ENCODE measurements at regions not wholly inside any gene's neighbourhood (a gene's known extent, or its start where the extent isn't known, plus 50 kb on each side); places are given as distances from the start of the nearest gene placed in this dataset.
A peak's percentile ranks its signal among the peaks of the same experiment; 100 is the strongest.

DNA sequence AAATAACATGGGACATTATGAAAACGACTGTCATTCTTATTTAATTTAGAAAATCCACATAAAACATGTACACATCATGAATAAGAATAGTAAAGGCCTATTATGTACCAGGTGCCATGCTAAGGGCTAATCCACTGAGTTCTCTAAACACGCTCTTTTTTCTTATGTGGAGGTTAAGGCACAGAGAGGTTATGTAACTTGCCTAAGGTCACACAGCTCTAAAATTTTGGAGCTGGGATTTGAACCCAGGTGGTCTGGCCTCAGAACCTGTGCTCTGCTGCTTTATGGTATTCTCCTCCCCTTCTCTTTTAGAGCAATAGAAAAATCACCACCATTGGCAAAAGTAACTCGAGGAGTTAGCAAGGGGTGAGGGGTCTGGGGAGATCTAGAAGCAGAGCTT lies 156.9 kb upstream of the ZNF536 start:
- RAD21 ChIA-PET (ENCODE audit: unreplicated experiment): no interaction called here
- ATAC-seq (no peak), DNase-seq (ENCODE audit: low read depth, low spot score) (no peak), FAIRE-seq (no peak)
- Histone ChIP-seq H3K9ac (ENCODE audit: control insufficient read depth, insufficient read depth, low read length) (no peak overlapping the region), H3K4me3 (no peak overlapping the region), H3K9me3 (replicated peaks; ENCODE audit: control insufficient read depth, insufficient read depth, low read length) (no peaks in the 10 kb centered on the region), H3K27ac (ENCODE audit: control insufficient read depth, insufficient read depth) (no peak overlapping the region), H4K20me1 (ENCODE audit: control insufficient read depth, insufficient read depth) (no peaks in the 10 kb centered on the region), H2AFZ (ENCODE audit: control insufficient read depth, low read depth, low read length) (no peak overlapping the region; the same call in 1 of the 2 replicates), H3K4me2 (ENCODE audit: control insufficient read depth, insufficient read depth) (no peak overlapping the region), H3K4me1 (ENCODE audit: control insufficient read depth, insufficient read depth, low read length) (no peaks in the 10 kb centered on the region), H3K27me3 (replicated peaks in 1 of 2; ENCODE audit: control insufficient read depth in 2 of 2, insufficient read depth in 2 of 2, low read length in 1 of 2) (no peaks in the 10 kb centered on the region; a peak in 1 of 4 replicates), H3K79me2 (ENCODE audit: control insufficient read depth, insufficient read depth, low read length) (no peaks in the 10 kb centered on the region), H3K36me3 (ENCODE audit: control insufficient read depth in 2 of 2, insufficient read depth in 2 of 2, low read length in 1 of 2) (no peaks in the 10 kb centered on the region)
- WGBS (ENCODE audit: insufficient coverage, insufficient replicate concordance, low lambda C conversion rate, missing lambda C conversion rate): 35% methylated on average over 3 of the region's 3 CpGs
- SMC1A ChIA-PET (ENCODE audit: uncharacterized antibody, unreplicated experiment): interaction anchor here (0.6 to 1.0 kb wide), 2 partner anchors 14 to 335 kb away, joined by 3 read pairs; no protein-coding TSS in a partner anchor
- no peak for TF ChIP-seq NFXL1 (IDR thresholded peaks at IDR 0.05; ENCODE audit: borderline replicate concordance)
- no peak for TF ChIP-seq NR2F1 (conservative IDR thresholded peaks at IDR 0.05)
- no peak for TF ChIP-seq KAT2A (conservative IDR thresholded peaks at IDR 0.05; ENCODE audit: control insufficient read depth, low read depth, low read length)
- CTCF ChIA-PET: interaction anchor here (1.2 kb wide), 1 partner anchor 10 kb away, joined by 3 read pairs; no protein-coding TSS in a partner anchor
- BruUV-seq (replicated peaks): no TSS peak
- POLR2A ChIA-PET: no interaction called here
- intact Hi-C loops (cut with micrococcal nuclease; ENCODE audit: unreplicated experiment): no loop called here
- in situ Hi-C loops (cut with MboI): no loop called here

- Histone ChIP-seq H2AFZ (ENCODE audit: control insufficient read depth, low read depth, low read length) (no peak overlapping the region), H3K27me3 (replicated peaks in 1 of 2; ENCODE audit: control insufficient read depth in 2 of 2, insufficient read depth in 2 of 2, low read length in 1 of 2) (no peaks in the 10 kb centered on the region; a peak in 1 of 4 replicates), H3K9me3 (replicated peaks; ENCODE audit: control insufficient read depth, insufficient read depth, low read length) (no peaks in the 10 kb centered on the region), H3K4me1 (ENCODE audit: control insufficient read depth, insufficient read depth, low read length) (no peaks in the 10 kb centered on the region), H3K9ac (ENCODE audit: control insufficient read depth, insufficient read depth, low read length) (no peak overlapping the region), H3K4me2 (ENCODE audit: control insufficient read depth, insufficient read depth) (no peak overlapping the region), H3K4me3 (no peak overlapping the region), H3K27ac (ENCODE audit: control insufficient read depth, insufficient read depth) (no peak overlapping the region), H3K79me2 (ENCODE audit: control insufficient read depth, insufficient read depth, low read length) (no peaks in the 10 kb centered on the region), H4K20me1 (ENCODE audit: control insufficient read depth, insufficient read depth) (no peaks in the 10 kb centered on the region), H3K36me3 (ENCODE audit: control insufficient read depth in 2 of 2, insufficient read depth in 2 of 2, low read length in 1 of 2) (no peaks in the 10 kb centered on the region)
- BruUV-seq (replicated peaks): no TSS peak
- in situ Hi-C loops (cut with MboI): no loop called here
- ChIA-PET SMC1A (ENCODE audit: uncharacterized antibody, unreplicated experiment) (no interaction called here), CTCF (no interaction called here), POLR2A (no interaction called here), RAD21 (ENCODE audit: unreplicated experiment) (no interaction called here)
- FAIRE-seq (no peak), ATAC-seq (no peak), DNase-seq (ENCODE audit: low read depth, low spot score) (no peak)
- WGBS (ENCODE audit: insufficient coverage, insufficient replicate concordance, low lambda C conversion rate, missing lambda C conversion rate): 69% methylated on average over 4 of the region's 4 CpGs
- TF ChIP-seq NFIC (IDR thresholded peaks at IDR 0.05; ENCODE audit: low read depth, low read length) (no peak), ZNF24 (IDR thresholded peaks at IDR 0.05) (peak; percentile 79)
- intact Hi-C loops (cut with micrococcal nuclease; ENCODE audit: unreplicated experiment): no loop called here
These were observed 155.7 kb upstream of the ZNF536 start for GRCh38 chr19:30216453-30216852.
